ENCODE measurements at regions not wholly inside any gene's neighbourhood (a gene's known extent, or its start where the extent isn't known, plus 50 kb on each side); places are given as distances from the start of the nearest gene placed in this dataset.

DNA sequence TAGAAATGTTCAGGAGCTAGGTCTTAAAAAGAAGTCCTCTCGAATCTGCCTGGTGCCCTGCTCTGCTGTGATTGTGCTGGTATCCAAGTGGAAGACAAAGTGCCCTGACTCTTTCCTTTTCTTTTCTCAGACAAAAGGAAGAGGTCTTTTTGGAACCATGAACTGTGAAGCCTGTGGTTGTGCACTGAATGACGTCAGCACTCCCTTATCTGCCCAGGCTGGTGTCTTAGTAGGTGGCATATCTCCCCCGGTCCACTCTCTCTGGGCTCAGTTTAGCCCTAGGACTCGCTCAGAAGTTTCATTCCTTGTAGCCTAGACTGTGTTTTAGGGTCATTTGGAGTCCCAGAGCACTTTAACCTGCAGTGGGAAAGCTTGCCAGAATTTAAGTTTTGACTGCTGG is 400.3 kb upstream of the CT83 start:
- TF ChIP-seq SP1 (IDR thresholded peaks at IDR 0.05) (no peak), SUZ12 (IDR thresholded peaks at IDR 0.05) (no peak), BHLHE40 (IDR thresholded peaks at IDR 0.05; ENCODE audit: borderline replicate concordance) (no peak), NFRKB (IDR thresholded peaks at IDR 0.05) (no peak), ARNT (IDR thresholded peaks at IDR 0.05) (no peak), FOXK2 (IDR thresholded peaks at IDR 0.05) (no peak), FOXM1 (IDR thresholded peaks at IDR 0.05; ENCODE audit: borderline replicate concordance) (no peak), TARDBP (IDR thresholded peaks at IDR 0.05) (no peak), CTBP1 (IDR thresholded peaks at IDR 0.05; ENCODE audit: borderline replicate concordance) (no peak), ZNF384 (IDR thresholded peaks at IDR 0.05) (no peak)
- TF ChIP-seq, protein P1, sequence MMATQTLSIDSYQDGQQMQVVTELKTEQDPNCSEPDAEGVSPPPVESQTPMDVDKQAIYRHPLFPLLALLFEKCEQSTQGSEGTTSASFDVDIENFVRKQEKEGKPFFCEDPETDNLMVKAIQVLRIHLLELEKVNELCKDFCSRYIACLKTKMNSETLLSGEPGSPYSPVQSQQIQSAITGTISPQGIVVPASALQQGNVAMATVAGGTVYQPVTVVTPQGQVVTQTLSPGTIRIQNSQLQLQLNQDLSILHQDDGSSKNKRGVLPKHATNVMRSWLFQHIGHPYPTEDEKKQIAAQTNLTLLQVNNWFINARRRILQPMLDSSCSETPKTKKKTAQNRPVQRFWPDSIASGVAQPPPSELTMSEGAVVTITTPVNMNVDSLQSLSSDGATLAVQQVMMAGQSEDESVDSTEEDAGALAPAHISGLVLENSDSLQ (IDR thresholded peaks at IDR 0.05) = no peak
